ELF-1 (cell line): ENCODE measurements at regions not wholly inside any gene's neighbourhood (a gene's known extent, or its start where the extent isn't known, plus 50 kb on each side); places are given as distances from the start of the nearest gene placed in this dataset.

Source experiments
- DNase-seq: peaks from one replicate; pipeline ENCODE4 v3.0.0-alpha.2; 2016; ENCODE audit warnings: low read depth, low spot score

- DNase-seq: peak; percentile 21
Observed at GRCh38 chr20:56924292-56925081, 295.4 kb downstream of the TFAP2C start.

- DNase-seq: peak; percentile 99
Observed at GRCh38 chr20:56925082-56925830, 296.1 kb downstream of the TFAP2C start.

- DNase-seq: no peak
Observed at GRCh38 chr20:56925831-56926170, 296.7 kb downstream of the TFAP2C start.

GRCh38 chr20:56926501-56926900 is 297.4 kb downstream of the TFAP2C start:
- DNase-seq: no peak

- no peak for DNase-seq
Observed at GRCh38 chr20:56927127-56927526, 298.0 kb downstream of the TFAP2C start.

GRCh38 chr20:56928007-56928406 is 298.9 kb downstream of the TFAP2C start:
- peak; percentile 59 for DNase-seq

GRCh38 chr20:56929606-56930005 is 300.5 kb downstream of the TFAP2C start:
- peak; percentile 65 for DNase-seq

GRCh38 chr20:56930876-56931275 is 301.8 kb downstream of the TFAP2C start:
- DNase-seq: no peak

- DNase-seq: no peak
Observed at GRCh38 chr20:56932575-56933330, 303.6 kb downstream of the TFAP2C start.

- no peak for DNase-seq
Observed at GRCh38 chr20:56933331-56933698, 304.2 kb downstream of the TFAP2C start.

- DNase-seq: no peak
Observed at GRCh38 chr20:56934888-56935287, 305.8 kb downstream of the TFAP2C start.

GRCh38 chr20:56940466-56940865 is 311.4 kb downstream of the TFAP2C start:
- no peak for DNase-seq

- no peak for DNase-seq
Observed at GRCh38 chr20:56941101-56941686, 312.1 kb downstream of the TFAP2C start.

- no peak for DNase-seq
Observed at GRCh38 chr20:56943946-56944945, 315.1 kb downstream of the TFAP2C start.

GRCh38 chr20:56945057-56945456 is 316.0 kb downstream of the TFAP2C start:
- DNase-seq: no peak

GRCh38 chr20:56945901-56946300 is 316.8 kb downstream of the TFAP2C start:
- DNase-seq: no peak

- DNase-seq: peak; percentile 74
Observed at GRCh38 chr20:56949318-56949717, 317.1 kb downstream of the BMP7 start.

- DNase-seq: no peak
Observed at GRCh38 chr20:56952258-56953047, 314.0 kb downstream of the BMP7 start.

GRCh38 chr20:56953048-56953586 is 313.3 kb downstream of the BMP7 start:
- no peak for DNase-seq

GRCh38 chr20:56954797-56955196 is 311.6 kb downstream of the BMP7 start:
- DNase-seq: no peak
